GM13976 (cell line): ENCODE measurements at regions not wholly inside any gene's neighbourhood (a gene's known extent, or its start where the extent isn't known, plus 50 kb on each side); places are given as distances from the start of the nearest gene placed in this dataset.

Source experiments
- DNase-seq: peaks from one replicate; pipeline ENCODE4 v3.0.0; 2012; ENCODE audit warnings: low spot score
- CTCF ChIP-seq: IDR thresholded peaks from 2 replicates; pipeline ENCODE4 v1.5.1; 2012; ENCODE audit warnings: borderline replicate concordance, mild to moderate bottlenecking; ENCODE audit not compliant: insufficient read depth; ENCODE audit errors: extremely low read depth, missing control alignments, control extremely low read depth
- in situ Hi-C: fragments of 300-500 bp; cut with MboI; formaldehyde crosslinking; loops from one replicate; pipeline ENCODE4 v1.12.0; 2022; ENCODE audit warnings: low sequenced_read_pairs, mixed read lengths, inconsistent platforms; ENCODE audit not compliant: unreplicated experiment

GRCh38 chr1:29632806-29633615, 396.7 kb downstream of the PTPRU start:
- TF ChIP-seq CTCF, result no peak
- no peak for DNase-seq
- in situ Hi-C loops, result no loop called here

- in situ Hi-C loops, result no loop called here
- TF ChIP-seq CTCF, result no peak
- DNase-seq, result no peak
These were observed 395.8 kb downstream of the PTPRU start for GRCh38 chr1:29631836-29632805.

DNA sequence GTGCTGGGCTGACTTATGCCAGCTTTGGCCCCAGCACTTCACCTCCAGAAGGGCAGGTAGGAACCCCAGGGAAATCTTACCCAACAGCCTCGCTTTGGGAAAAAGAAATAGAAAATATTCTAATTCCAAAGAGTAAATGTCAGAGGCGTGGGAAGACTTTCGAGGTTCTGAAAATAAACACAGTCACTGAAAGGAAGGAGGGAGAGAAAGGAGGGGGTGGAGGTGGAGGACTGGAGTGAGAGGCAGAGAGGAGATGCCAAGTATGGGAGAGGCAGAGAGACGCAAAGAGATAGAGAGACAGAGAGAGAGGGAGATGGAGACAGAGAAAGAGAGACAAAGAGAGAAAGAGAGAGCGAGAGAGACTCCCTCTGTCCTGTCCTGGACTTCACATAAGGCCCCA, 395.0 kb downstream of the PTPRU start:
- in situ Hi-C loops, result no loop called here
- TF ChIP-seq CTCF, result no peak
- DNase-seq, result no peak

- TF ChIP-seq CTCF, result no peak
- DNase-seq, result no peak
- in situ Hi-C loops, result no loop called here
These were observed 394.4 kb downstream of the PTPRU start for GRCh38 chr1:29630756-29631155.

DNA sequence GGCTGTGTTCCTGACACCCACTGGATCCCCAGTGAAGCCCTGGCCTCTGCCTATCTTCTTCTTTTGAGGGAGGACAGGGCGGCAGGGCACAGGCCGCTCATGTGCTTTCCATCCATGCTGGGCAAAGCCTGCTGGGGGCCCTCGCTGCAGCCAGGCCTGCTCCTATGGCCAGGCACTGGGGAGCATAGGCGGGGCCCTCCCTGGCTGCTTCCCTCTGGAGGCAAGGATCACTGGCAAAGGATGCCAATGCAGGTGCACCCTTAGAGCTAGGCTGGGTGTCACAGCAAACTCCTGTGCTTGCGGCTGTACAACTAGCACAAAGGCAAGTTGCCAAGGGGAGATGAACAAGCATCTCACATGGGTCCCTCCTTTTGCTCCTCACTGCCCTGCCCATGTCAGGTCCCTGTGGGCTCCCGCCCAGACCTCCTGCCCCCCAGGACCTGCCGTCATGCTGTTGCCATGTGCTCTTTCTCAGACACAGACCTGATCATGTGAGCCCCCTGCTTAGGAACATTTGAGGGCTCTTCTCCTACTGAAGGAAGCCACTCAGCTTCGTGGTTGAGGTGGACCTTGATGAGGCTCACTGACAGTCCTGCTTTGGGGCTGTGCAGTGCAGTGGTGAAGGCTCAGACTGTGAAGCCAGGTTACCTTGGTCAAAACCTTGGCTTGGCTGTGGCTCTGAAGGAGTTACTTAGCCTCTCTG, 393.6 kb downstream of the PTPRU start:
- DNase-seq, result no peak
- in situ Hi-C loops, result no loop called here
- no peak for TF ChIP-seq CTCF

DNA sequence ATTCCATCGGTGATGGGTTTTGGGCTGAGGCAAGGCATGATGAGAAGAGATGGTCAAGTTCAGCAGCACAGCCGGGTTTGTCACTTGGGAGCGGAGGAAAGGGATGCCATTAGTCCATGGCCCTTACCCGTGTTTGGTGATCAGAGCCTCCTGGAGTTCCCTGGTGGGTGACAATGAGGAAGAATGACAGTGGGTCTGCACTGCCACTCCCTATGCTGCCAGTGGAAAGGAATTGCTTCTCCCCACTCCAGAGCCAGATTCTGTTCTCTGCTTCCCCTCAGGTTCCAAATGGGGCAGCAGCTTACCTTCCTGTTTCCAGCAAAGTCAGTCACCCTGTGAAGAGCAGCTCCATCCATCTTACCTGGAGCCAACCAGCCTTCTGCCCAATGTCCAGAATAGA, 393.1 kb downstream of the PTPRU start:
- in situ Hi-C loops, result no loop called here
- no peak for DNase-seq
- TF ChIP-seq CTCF, result no peak
